Erythroblast (primary cell): ENCODE measurements at regions not wholly inside any gene's neighbourhood (a gene's known extent, or its start where the extent isn't known, plus 50 kb on each side); places are given as distances from the start of the nearest gene placed in this dataset.

Experiments
- GATA1 ChIP-seq: IDR thresholded peaks from 2 replicates; pipeline ENCODE4 v1.6.1; 2011; ENCODE audit warnings: low read depth, mild to moderate bottlenecking, control low read depth, low read length, moderate library complexity
- POLR2A ChIP-seq: IDR thresholded peaks from 2 replicates; pipeline ENCODE4 v1.6.1; 2011; ENCODE audit warnings: mild to moderate bottlenecking, low read length

DNA sequence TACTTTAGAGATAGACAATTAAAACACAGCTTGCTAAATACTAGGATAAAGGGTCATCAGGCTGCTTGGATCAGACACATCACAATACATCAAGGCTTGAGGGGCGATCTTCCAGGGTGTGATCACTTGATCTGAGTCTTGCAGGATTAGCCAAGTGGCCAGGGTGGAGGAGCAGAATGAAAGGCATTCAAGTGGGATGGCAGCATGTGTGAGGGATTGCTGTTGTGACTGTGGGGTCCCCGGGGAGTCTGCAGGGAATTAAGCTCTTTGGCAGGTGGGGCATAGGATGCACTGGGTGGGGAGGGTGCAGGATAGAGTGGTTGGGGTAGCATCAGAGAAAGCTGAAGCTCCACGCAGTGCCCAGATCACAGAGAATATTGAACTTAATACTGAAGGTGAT is 58.0 kb upstream of the TMEM163 start:
- TF ChIP-seq POLR2A (no peak), GATA1 (no peak)
